Vagina (tissue), 2 donors: ENCODE measurements at regions not wholly inside any gene's neighbourhood (a gene's known extent, or its start where the extent isn't known, plus 50 kb on each side); places are given as distances from the start of the nearest gene placed in this dataset.

Source experiments
- POLR2A ChIP-seq, 2 donors: fragments of 450-650 bp; IDR thresholded peaks; one replicate each; pipeline ENCODE4 v1.6.1; 2017; ENCODE audit warnings: antibody characterized with exemption in 2 of 2, mild to moderate bottlenecking in 2 of 2, moderate library complexity in 2 of 2
- TF ChIP-seq, protein P1 (sequence below), 3 experiments: fragments of 450-650 bp in 2 of 3; fragments of 200-600 bp in 1 of 3; sonication (generic) in 1 of 3; IDR thresholded peaks; one replicate each; pipeline ENCODE4 v1.5.1; 2017 to 2019; ENCODE audit warnings: antibody characterized with exemption in 3 of 3, mild to moderate bottlenecking in 2 of 3, moderate library complexity in 2 of 3

DNA sequence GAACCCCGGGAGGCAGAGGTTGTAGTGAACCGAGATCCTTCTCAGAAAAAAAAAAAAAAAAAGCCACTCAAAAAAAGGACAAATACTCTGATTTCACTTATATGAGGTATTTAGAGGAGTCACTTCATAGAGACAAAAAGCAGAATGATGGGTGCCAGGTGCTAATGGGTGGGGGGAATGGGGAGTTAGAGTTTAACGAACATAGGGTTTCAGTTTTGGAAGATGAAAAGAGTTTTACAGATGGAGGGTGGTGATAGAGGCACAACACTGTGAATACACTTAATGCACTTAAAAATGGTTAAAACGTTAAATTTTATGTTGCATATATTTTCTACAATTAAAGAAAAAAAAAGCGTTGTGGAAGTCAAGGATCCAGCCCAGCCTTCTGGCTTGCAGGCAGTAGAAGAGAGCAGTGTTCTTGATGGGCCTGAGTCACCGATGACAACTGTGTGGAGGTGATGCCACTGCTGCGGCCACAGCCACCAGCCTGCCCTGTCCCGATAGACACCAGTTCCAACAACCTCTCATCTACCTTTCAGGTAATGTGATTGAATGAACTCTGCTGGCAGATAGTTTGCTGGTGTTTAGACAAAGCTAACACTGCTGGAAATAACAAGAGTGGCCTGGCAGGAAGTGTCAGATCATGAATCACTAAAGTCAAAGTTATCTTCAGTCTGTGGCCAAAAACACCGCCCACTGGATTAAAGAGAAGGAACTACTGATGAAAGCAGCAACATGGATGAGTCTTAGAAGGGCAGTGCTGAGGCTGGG is 49.9 kb upstream of the COX10 start:
- no peak for TF ChIP-seq POLR2A (IDR thresholded peaks at IDR 0.05)
- TF ChIP-seq, protein P1, sequence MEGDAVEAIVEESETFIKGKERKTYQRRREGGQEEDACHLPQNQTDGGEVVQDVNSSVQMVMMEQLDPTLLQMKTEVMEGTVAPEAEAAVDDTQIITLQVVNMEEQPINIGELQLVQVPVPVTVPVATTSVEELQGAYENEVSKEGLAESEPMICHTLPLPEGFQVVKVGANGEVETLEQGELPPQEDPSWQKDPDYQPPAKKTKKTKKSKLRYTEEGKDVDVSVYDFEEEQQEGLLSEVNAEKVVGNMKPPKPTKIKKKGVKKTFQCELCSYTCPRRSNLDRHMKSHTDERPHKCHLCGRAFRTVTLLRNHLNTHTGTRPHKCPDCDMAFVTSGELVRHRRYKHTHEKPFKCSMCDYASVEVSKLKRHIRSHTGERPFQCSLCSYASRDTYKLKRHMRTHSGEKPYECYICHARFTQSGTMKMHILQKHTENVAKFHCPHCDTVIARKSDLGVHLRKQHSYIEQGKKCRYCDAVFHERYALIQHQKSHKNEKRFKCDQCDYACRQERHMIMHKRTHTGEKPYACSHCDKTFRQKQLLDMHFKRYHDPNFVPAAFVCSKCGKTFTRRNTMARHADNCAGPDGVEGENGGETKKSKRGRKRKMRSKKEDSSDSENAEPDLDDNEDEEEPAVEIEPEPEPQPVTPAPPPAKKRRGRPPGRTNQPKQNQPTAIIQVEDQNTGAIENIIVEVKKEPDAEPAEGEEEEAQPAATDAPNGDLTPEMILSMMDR (IDR thresholded peaks at IDR 0.05), result no peak
